K562 (cell line): ENCODE measurements at regions not wholly inside any gene's neighbourhood (a gene's known extent, or its start where the extent isn't known, plus 50 kb on each side); places are given as distances from the start of the nearest gene placed in this dataset.

Experiments
- CAMTA2 ChIP-seq: fragments of 250-450 bp; sonication (Bioruptor Pico); conservative IDR thresholded peaks from 2 replicates; pipeline ENCODE4 v1.5.1; 2022
- CHCHD3 ChIP-seq: fragments of 250-450 bp; sonication (Bioruptor Pico); IDR thresholded peaks from 2 replicates; pipeline ENCODE4 v2.1.2; 2022; ENCODE audit warnings: mild to moderate bottlenecking
- CREB3L1 ChIP-seq: fragments of 450-650 bp; IDR thresholded peaks from 2 replicates; pipeline ENCODE4 v1.6.1; 2014; ENCODE audit warnings: low read depth, mild to moderate bottlenecking, moderate library complexity, borderline replicate concordance
- GATAD2A ChIP-seq: fragments of 450-650 bp; IDR thresholded peaks from 2 replicates; pipeline ENCODE4 v1.6.1; 2017
- HDAC1 ChIP-seq, 2 experiments: fragments of 450-650 bp; IDR thresholded peaks; 2 replicates each; pipeline ENCODE4 v1.6.1; 2016 to 2017; ENCODE audit warnings: inconsistent platforms in 1 of 2, mild to moderate bottlenecking in 1 of 2, moderate library complexity in 1 of 2
- HOXB6 ChIP-seq: fragments of 250-450 bp; sonication (Bioruptor Pico); IDR thresholded peaks from 2 replicates; pipeline ENCODE4 v1.5.1; 2022; ENCODE audit warnings: mild to moderate bottlenecking, borderline replicate concordance
- KAT2B ChIP-seq: IDR thresholded peaks from one replicate; pipeline ENCODE4 v1.6.1; 2012; ENCODE audit warnings: low read depth, mild to moderate bottlenecking, control low read depth, inconsistent platforms, low read length, moderate library complexity
- MAZ ChIP-seq, 2 experiments: fragments of 450-650 bp in 1 of 2; sonication (generic) in 1 of 2; formaldehyde crosslinking; IDR thresholded peaks in 1 of 2; conservative IDR thresholded peaks in 1 of 2; 2 replicates each; pipeline versions ENCODE4 v1.4.0 to v1.5.0; 2020; ENCODE audit warnings: mild to moderate bottlenecking in 1 of 2, missing genetic modification reagents in 1 of 2
- MTA1 ChIP-seq: fragments of 450-650 bp; IDR thresholded peaks from 2 replicates; pipeline ENCODE4 v1.6.1; 2017; ENCODE audit warnings: borderline replicate concordance
- NCOR1 ChIP-seq: fragments of 450-650 bp; IDR thresholded peaks from 2 replicates; pipeline ENCODE4 v1.6.1; 2016; ENCODE audit warnings: mild to moderate bottlenecking, moderate library complexity
- NFIX ChIP-seq: fragments of 250-450 bp; sonication (Bioruptor Pico); IDR thresholded peaks from 2 replicates; pipeline ENCODE4 v1.4.0; 2020; ENCODE audit warnings: low read depth, mild to moderate bottlenecking, moderate library complexity
- PHF21A ChIP-seq: fragments of 450-650 bp; IDR thresholded peaks from 2 replicates; pipeline ENCODE4 v1.6.1; 2017; ENCODE audit warnings: low read depth, borderline replicate concordance
- RBM34 ChIP-seq: fragments of 200-400 bp; formaldehyde crosslinking; IDR thresholded peaks from 2 replicates; pipeline ENCODE4 v1.6.1; 2018; ENCODE audit warnings: low read length, borderline replicate concordance; ENCODE audit not compliant: insufficient read depth
- RFX5 ChIP-seq: IDR thresholded peaks from 2 replicates; pipeline ENCODE4 v1.6.1; 2011; ENCODE audit warnings: low read depth, mild to moderate bottlenecking, improper control_type of control experiment, low read length
- SIRT6 ChIP-seq: IDR thresholded peaks from one replicate; pipeline ENCODE4 v1.6.1; 2012; ENCODE audit warnings: low read depth, mild to moderate bottlenecking, control low read depth, inconsistent platforms, low read length, moderate library complexity
- SMARCA5 ChIP-seq: fragments of 450-650 bp; IDR thresholded peaks from 2 replicates; pipeline ENCODE4 v1.6.1; 2016
- TAF1 ChIP-seq: IDR thresholded peaks from 2 replicates; pipeline ENCODE4 v1.6.1; 2011; ENCODE audit warnings: mild to moderate bottlenecking, low read length, moderate library complexity; ENCODE audit not compliant: insufficient read depth, control insufficient read depth, severe bottlenecking; ENCODE audit errors: extremely low read depth
- THRB ChIP-seq: fragments of 450-650 bp; formaldehyde crosslinking; conservative IDR thresholded peaks from 2 replicates; pipeline ENCODE4 v1.4.0; 2022; ENCODE audit warnings: mild to moderate bottlenecking, missing genetic modification characterization
- ZNF217 ChIP-seq: sonication (generic); formaldehyde crosslinking; IDR thresholded peaks from 2 replicates; pipeline ENCODE4 v1.8.0; 2022; ENCODE audit warnings: mild to moderate bottlenecking, missing genetic modification reagents
- ZNF316 ChIP-seq: fragments of 450-650 bp; IDR thresholded peaks from 2 replicates; pipeline ENCODE4 v1.6.1; 2016
- ZNF77 ChIP-seq: fragments of 250-450 bp; sonication (Bioruptor Pico); IDR thresholded peaks from 2 replicates; pipeline ENCODE4 v1.5.0; 2020
- ZSCAN29 ChIP-seq: fragments of 450-650 bp; IDR thresholded peaks from 2 replicates; pipeline ENCODE4 v1.6.1; 2017
- TF ChIP-seq, protein P1 (sequence below): fragments of 450-650 bp; IDR thresholded peaks from 2 replicates; pipeline ENCODE4 v1.6.1; 2016; ENCODE audit warnings: low read depth, mild to moderate bottlenecking, moderate library complexity
- TF ChIP-seq, protein P2 (sequence below): fragments of 250-450 bp; sonication (Bioruptor Pico); IDR thresholded peaks from 2 replicates; pipeline ENCODE4 v1.8.0; 2021; ENCODE audit warnings: moderate library complexity, mild to moderate bottlenecking, inconsistent platforms
- TF ChIP-seq, protein P3 (sequence below): fragments of 250-450 bp; sonication (Bioruptor Pico); IDR thresholded peaks from 2 replicates; pipeline ENCODE4 v1.4.0; 2020

DNA sequence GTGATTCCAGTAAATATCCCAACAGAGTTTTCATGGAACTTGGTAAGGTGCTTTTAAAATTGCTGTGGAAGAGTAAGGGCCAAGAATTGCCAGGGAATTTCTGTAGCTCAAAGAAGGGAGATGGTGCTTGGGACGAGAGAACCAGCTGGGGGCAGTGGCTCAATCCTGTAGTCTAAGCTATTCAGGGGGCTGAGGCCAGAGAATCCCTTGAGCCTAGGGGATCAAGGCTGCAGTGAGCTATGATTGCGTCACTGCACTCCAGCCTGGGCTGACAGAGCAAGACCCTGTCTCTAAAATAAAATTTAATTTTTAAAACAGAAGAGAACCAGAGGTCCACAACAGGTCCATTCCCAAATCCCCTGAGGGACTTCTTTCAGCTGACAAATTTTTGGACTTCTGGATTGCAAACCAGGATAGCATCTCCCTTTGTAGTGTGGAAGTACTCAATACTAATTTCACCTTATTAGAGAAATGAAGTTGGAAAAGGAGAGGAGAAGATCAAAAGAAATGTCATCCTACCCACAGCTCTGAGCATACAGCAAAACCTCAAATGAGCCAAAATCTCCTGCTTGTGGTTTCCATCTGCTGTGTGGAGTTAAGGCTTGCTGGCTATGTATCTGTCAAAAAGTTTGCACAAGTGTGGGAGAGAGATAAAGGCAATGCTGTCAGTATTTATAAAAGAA is 59.2 kb upstream of the CLPB start (continued):
- no peak for TF ChIP-seq NFIX (CRISPR knock-in tag)
- TF ChIP-seq ZSCAN29 = no peak
- TF ChIP-seq, protein P1, sequence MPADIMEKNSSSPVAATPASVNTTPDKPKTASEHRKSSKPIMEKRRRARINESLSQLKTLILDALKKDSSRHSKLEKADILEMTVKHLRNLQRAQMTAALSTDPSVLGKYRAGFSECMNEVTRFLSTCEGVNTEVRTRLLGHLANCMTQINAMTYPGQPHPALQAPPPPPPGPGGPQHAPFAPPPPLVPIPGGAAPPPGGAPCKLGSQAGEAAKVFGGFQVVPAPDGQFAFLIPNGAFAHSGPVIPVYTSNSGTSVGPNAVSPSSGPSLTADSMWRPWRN = peak; percentile 91
- TF ChIP-seq ZNF316 = no peak
- no peak for TF ChIP-seq CREB3L1
- TF ChIP-seq MTA1 = no peak; the same call in 1 of the 2 replicates
- TF ChIP-seq KAT2B = no peak
- no peak for TF ChIP-seq ZNF77 (CRISPR knock-in tag)
- TF ChIP-seq RBM34 = no peak
- TF ChIP-seq CHCHD3 (CRISPR knock-in tag) = no peak
- TF ChIP-seq TAF1 = no peak
- no peak for TF ChIP-seq SMARCA5
- TF ChIP-seq GATAD2A = no peak
- no peak for TF ChIP-seq CAMTA2 (CRISPR knock-in tag)
- peak in 1 of 2 experiments; percentile 92; a peak in 2 of 4 replicates for TF ChIP-seq HDAC1 (IDR thresholded peaks at IDR 0.05)
- no peak for TF ChIP-seq THRB (CRISPR knock-in tag)
- TF ChIP-seq SIRT6 = no peak
- no peak for TF ChIP-seq PHF21A
- no peak for TF ChIP-seq RFX5
- TF ChIP-seq ZNF217 (CRISPR knock-in tag) = no peak
- TF ChIP-seq, protein P2, sequence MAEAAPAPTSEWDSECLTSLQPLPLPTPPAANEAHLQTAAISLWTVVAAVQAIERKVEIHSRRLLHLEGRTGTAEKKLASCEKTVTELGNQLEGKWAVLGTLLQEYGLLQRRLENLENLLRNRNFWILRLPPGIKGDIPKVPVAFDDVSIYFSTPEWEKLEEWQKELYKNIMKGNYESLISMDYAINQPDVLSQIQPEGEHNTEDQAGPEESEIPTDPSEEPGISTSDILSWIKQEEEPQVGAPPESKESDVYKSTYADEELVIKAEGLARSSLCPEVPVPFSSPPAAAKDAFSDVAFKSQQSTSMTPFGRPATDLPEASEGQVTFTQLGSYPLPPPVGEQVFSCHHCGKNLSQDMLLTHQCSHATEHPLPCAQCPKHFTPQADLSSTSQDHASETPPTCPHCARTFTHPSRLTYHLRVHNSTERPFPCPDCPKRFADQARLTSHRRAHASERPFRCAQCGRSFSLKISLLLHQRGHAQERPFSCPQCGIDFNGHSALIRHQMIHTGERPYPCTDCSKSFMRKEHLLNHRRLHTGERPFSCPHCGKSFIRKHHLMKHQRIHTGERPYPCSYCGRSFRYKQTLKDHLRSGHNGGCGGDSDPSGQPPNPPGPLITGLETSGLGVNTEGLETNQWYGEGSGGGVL (CRISPR knock-in tag) = no peak
- TF ChIP-seq NCOR1 = peak; percentile 96
- TF ChIP-seq HOXB6 (CRISPR knock-in tag) = no peak
- TF ChIP-seq MAZ (CRISPR knock-in tag; conservative IDR thresholded peaks at IDR 0.05 in 1 of 2, IDR thresholded peaks at IDR 0.05 in 1 of 2) = no peak
- TF ChIP-seq, protein P3, sequence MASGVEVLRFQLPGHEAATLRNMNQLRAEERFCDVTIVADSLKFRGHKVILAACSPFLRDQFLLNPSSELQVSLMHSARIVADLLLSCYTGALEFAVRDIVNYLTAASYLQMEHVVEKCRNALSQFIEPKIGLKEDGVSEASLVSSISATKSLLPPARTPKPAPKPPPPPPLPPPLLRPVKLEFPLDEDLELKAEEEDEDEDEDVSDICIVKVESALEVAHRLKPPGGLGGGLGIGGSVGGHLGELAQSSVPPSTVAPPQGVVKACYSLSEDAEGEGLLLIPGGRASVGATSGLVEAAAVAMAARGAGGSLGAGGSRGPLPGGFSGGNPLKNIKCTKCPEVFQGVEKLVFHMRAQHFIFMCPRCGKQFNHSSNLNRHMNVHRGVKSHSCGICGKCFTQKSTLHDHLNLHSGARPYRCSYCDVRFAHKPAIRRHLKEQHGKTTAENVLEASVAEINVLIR (CRISPR knock-in tag) = no peak
